Thyroid gland (tissue), 4 donors: ENCODE measurements at regions not wholly inside any gene's neighbourhood (a gene's known extent, or its start where the extent isn't known, plus 50 kb on each side); places are given as distances from the start of the nearest gene placed in this dataset.
A peak's percentile ranks its signal among the peaks of the same experiment; 100 is the strongest.

Experiments used
- DNase-seq, 2 donors: peaks; one replicate each; pipeline ENCODE4 v3.0.0-alpha.2; 2019
- H3K27ac ChIP-seq, 3 donors: fragments of 200-600 bp; sonication (generic); 1 replicate in 2 of 3; 2 replicates in 1 of 3; pipeline ENCODE4 v1.5.1; 2016 to 2019; ENCODE audit warnings: mild to moderate bottlenecking in 1 of 3, moderate library complexity in 1 of 3
- H3K27me3 ChIP-seq: fragments of 200-600 bp; sonication (generic); one replicate; pipeline ENCODE4 v1.5.1; 2019
- H3K36me3 ChIP-seq, 2 donors: fragments of 200-600 bp; sonication (generic); one replicate each; pipeline ENCODE4 v1.5.1; 2016 to 2019
- H3K4me1 ChIP-seq, 2 donors: fragments of 200-600 bp; sonication (generic); one replicate each; pipeline ENCODE4 v1.5.1; 2017 to 2019
- H3K4me3 ChIP-seq, 3 donors: fragments of 200-600 bp; sonication (generic); replicated peaks in 1 of 3; 1 replicate in 2 of 3; 2 replicates in 1 of 3; pipeline ENCODE4 v1.5.1; 2016; ENCODE audit warnings: mild to moderate bottlenecking in 1 of 3
- H3K9me3 ChIP-seq: fragments of 200-600 bp; sonication (generic); one replicate; pipeline ENCODE4 v1.5.1; 2017
- POLR2A ChIP-seq, 2 donors: fragments of 450-650 bp; IDR thresholded peaks; one replicate each; pipeline ENCODE4 v1.6.1; 2017; ENCODE audit warnings: antibody characterized with exemption in 2 of 2, mild to moderate bottlenecking in 2 of 2, moderate library complexity in 1 of 2
- WGBS, 2 donors: methylation state at CpG; one replicate each; pipeline ENCODE4 v1.1.5; 2017; 5-methylcytosine and 5-hydroxymethylcytosine counted together
- intact Hi-C: fragments of 100-400 bp; cut with DNase I; formaldehyde crosslinking; loops from one replicate; pipeline ENCODE4 v1.15.1; 2023
- TF ChIP-seq, protein P1 (sequence below), 6 experiments: fragments of 200-600 bp in 3 of 6; fragments of 450-650 bp in 3 of 6; sonication (generic) in 3 of 6; IDR thresholded peaks; one replicate each; pipeline ENCODE4 v1.5.1; 2016 to 2019; ENCODE audit warnings: antibody characterized with exemption in 6 of 6, mild to moderate bottlenecking in 2 of 6, inconsistent platforms in 1 of 6, moderate library complexity in 1 of 6

DNA sequence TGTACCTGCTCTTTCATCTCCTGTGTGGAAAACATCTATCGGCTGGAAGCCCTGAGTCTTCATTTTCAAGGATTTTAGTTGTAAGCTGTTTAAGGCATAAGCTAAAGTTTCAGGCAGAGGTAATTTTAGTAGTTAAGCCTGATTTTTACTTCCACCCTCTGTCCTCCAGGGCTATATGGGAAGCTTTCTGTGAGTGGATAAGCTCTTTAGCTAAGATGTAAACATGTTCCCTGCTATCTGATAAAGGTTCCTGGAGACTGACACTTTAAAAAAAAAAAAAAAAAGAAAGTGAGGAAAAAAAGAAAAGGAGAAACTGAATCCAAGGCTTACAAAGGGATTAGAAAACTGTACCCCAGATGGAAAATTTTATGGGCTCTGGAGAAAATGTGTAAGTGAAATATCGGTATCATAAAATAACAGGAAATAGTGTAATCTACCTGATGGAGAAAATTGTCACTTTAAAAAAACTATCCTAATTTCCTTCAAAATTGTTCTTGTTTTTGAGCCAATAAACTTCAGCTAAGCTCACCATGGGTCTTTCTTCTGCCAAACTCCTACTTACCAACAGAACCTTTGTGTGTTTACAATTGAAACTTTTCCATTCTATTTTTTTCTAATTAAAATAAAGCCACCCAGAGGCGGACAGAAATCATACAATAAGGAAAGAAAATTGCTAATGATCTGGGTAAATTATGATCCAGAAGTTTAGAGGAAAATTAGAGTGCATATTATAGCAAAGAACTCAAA lies 180.5 kb downstream of the TGFB2 start:
- no peak for DNase-seq
- Histone ChIP-seq H3K4me1 (peaks cover 9 to 24% of the 10 kb centered on the region in 2 donors), H3K4me3 (no peak overlapping the region), H3K9me3 (no peaks in the 10 kb centered on the region), H3K27me3 (no peaks in the 10 kb centered on the region), H3K36me3 (no peaks in the 10 kb centered on the region), H3K27ac (peak overlapping the region in 2 of 3 donors; percentile 34 to 58)
- TF ChIP-seq, protein P1, sequence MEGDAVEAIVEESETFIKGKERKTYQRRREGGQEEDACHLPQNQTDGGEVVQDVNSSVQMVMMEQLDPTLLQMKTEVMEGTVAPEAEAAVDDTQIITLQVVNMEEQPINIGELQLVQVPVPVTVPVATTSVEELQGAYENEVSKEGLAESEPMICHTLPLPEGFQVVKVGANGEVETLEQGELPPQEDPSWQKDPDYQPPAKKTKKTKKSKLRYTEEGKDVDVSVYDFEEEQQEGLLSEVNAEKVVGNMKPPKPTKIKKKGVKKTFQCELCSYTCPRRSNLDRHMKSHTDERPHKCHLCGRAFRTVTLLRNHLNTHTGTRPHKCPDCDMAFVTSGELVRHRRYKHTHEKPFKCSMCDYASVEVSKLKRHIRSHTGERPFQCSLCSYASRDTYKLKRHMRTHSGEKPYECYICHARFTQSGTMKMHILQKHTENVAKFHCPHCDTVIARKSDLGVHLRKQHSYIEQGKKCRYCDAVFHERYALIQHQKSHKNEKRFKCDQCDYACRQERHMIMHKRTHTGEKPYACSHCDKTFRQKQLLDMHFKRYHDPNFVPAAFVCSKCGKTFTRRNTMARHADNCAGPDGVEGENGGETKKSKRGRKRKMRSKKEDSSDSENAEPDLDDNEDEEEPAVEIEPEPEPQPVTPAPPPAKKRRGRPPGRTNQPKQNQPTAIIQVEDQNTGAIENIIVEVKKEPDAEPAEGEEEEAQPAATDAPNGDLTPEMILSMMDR (IDR thresholded peaks at IDR 0.05) = no peak
- no peak for TF ChIP-seq POLR2A (IDR thresholded peaks at IDR 0.05)
- intact Hi-C loops = loop anchor here (5.0 kb wide), 1 partner anchor 188 kb away; no protein-coding TSS in a partner anchor
- 76 to 81% methylated on average over 3 of the region's 3 CpGs for WGBS, 2 donors

DNA sequence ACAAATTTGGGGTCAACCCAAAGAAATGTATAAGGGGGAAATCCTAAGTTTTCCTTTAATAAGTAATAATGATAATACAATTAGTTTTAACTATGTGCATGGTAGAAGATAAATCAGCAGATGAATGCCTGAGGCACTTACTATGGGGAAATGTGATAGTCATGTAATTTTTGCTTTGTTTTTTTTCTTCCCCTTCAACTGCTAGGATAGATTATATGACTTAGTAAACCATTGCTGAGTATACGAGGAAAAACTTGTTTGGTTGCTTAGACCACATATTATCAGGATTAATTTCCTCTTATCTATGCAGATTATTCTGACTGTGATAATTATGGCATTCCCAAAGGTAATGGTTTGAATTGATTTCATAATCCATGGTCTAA lies 181.1 kb downstream of the TGFB2 start:
- TF ChIP-seq, protein P1 (IDR thresholded peaks at IDR 0.05) = no peak
- TF ChIP-seq POLR2A (IDR thresholded peaks at IDR 0.05) = no peak
- H3K4me3 ChIP-seq = no peak overlapping the region
- no peak overlapping the region for H3K27ac ChIP-seq
- no peak for DNase-seq
- no peaks in the 10 kb centered on the region for H3K27me3 ChIP-seq
- peaks cover 9 to 18% of the 10 kb centered on the region in 2 donors for H3K4me1 ChIP-seq
- intact Hi-C loops = loop anchor here (5.0 kb wide), 1 partner anchor 189 kb away; no protein-coding TSS in a partner anchor
- no peaks in the 10 kb centered on the region for H3K9me3 ChIP-seq
- no peaks in the 10 kb centered on the region for H3K36me3 ChIP-seq
- 83 to 84% methylated on average over 1 of the region's 1 CpG for WGBS, 2 donors

DNA sequence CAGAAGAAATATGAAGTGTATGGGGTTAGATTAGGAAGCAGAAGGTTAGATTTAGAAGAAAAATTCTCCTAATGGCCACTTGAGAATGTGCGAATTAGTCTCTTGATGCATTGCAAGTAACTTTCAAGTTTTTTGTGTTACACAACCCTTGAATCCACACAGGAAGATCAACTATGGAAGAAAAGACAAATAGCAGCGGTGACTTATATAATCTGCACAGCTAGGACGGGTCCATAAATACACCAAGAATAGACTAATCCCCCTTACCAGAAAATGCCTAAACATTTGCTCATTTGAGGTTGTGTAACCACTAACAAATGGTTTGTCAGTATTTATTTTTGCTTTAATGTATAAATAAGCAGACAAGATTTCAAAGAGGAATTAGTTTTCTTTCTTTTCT lies 182.6 kb downstream of the TGFB2 start:
- H3K4me1 ChIP-seq = peaks cover 9 to 15% of the 10 kb centered on the region in 2 donors
- 93 to 99% methylated on average over 3 of the region's 3 CpGs for WGBS, 2 donors
- no peak overlapping the region for H3K27ac ChIP-seq
- intact Hi-C loops = loop anchor here (5.0 kb wide), 1 partner anchor 190 kb away; no protein-coding TSS in a partner anchor
- H3K9me3 ChIP-seq = no peaks in the 10 kb centered on the region
- H3K27me3 ChIP-seq = no peaks in the 10 kb centered on the region
- H3K36me3 ChIP-seq = no peaks in the 10 kb centered on the region
- DNase-seq = no peak
- H3K4me3 ChIP-seq = no peak overlapping the region
- no peak for TF ChIP-seq POLR2A (IDR thresholded peaks at IDR 0.05)
- TF ChIP-seq, protein P1 (IDR thresholded peaks at IDR 0.05) = no peak

DNA sequence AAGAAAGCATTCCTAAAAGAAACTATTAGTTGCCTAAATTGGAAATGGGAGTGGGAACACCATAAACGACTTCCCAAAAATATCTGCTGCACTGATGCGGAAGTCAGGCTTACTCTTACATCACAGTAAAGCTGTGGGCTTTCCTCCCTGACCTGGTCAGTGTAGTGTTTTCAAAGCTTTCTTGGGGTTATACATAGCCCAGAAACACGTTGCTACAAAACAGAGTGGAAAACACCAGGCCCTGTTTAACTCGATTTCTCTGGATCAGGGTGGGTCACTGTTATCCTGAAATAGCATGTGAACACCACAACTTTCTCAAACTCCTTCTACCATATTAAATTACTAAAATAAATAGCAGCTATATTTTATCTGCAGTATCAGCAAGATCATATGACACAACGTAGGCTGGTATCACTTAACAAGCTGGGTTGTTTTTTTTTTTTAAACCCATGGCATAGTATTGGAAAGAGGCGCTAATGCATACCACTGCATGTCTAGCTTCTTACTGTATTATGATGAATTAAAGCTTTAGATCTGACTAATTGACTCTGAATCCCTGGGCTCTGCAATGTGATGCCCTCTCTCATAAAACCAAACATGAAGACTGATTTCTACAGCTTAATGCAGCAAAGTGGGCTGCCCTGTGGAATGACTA lies 184.6 kb downstream of the TGFB2 start:
- Histone ChIP-seq H3K27me3 (no peaks in the 10 kb centered on the region), H3K9me3 (no peaks in the 10 kb centered on the region), H3K36me3 (no peaks in the 10 kb centered on the region), H3K4me3 (no peak overlapping the region), H3K4me1 (peaks cover 4 to 8% of the 10 kb centered on the region in 2 donors), H3K27ac (no peak overlapping the region)
- 84 to 86% methylated on average over 6 of the region's 6 CpGs for WGBS, 2 donors
- intact Hi-C loops = loop anchor here (5.0 kb wide), 1 partner anchor 192 kb away; no protein-coding TSS in a partner anchor
- TF ChIP-seq, protein P1 (IDR thresholded peaks at IDR 0.05) = no peak
- TF ChIP-seq POLR2A (IDR thresholded peaks at IDR 0.05) = no peak
- no peak for DNase-seq

DNA sequence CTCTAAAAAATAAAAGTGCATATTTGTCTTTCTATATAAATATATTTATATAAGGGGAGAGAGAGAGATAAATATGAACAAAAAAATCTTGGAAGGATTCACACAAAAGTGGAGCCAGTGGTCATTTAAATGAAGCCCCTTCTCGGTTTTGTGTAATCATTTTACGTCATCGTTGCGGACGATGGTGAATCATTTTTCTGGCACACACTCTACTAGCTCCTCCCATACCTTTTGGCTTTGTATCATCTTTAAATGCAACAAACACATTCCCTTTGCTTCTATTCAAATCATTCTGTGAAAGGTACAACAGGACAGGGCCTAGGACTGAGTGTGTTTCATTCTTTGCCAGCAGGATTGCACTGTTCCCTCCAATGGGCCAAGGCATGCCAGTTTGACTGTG lies 186.8 kb downstream of the TGFB2 start:
- H3K27me3 ChIP-seq = no peaks in the 10 kb centered on the region
- H3K9me3 ChIP-seq = no peaks in the 10 kb centered on the region
- no peak for DNase-seq
- WGBS, 2 donors = 95 to 96% methylated on average over 5 of the region's 5 CpGs
- intact Hi-C loops = no loop called here
- no peak overlapping the region for H3K27ac ChIP-seq
- H3K4me1 ChIP-seq = no peaks in the 10 kb centered on the region
- H3K4me3 ChIP-seq = no peak overlapping the region
- TF ChIP-seq POLR2A (IDR thresholded peaks at IDR 0.05) = no peak
- TF ChIP-seq, protein P1 (IDR thresholded peaks at IDR 0.05) = no peak
- no peaks in the 10 kb centered on the region for H3K36me3 ChIP-seq
